ENCODE measurements at regions not wholly inside any gene's neighbourhood (a gene's known extent, or its start where the extent isn't known, plus 50 kb on each side); places are given as distances from the start of the nearest gene placed in this dataset.

- DNase-seq (ENCODE audit: low read depth in 4 of 4, low spot score in 3 of 4), result no peak
Observed at GRCh38 chr15:70160803-70161565, 63.3 kb upstream of the TLE3 start.

- DNase-seq (ENCODE audit: low read depth in 4 of 4, low spot score in 3 of 4), result no peak
Observed at GRCh38 chr15:70160267-70160666, 62.5 kb upstream of the TLE3 start.

- no peak for DNase-seq (ENCODE audit: low read depth in 4 of 4, low spot score in 3 of 4)
Observed at GRCh38 chr15:70159713-70160009, 61.9 kb upstream of the TLE3 start.

DNA sequence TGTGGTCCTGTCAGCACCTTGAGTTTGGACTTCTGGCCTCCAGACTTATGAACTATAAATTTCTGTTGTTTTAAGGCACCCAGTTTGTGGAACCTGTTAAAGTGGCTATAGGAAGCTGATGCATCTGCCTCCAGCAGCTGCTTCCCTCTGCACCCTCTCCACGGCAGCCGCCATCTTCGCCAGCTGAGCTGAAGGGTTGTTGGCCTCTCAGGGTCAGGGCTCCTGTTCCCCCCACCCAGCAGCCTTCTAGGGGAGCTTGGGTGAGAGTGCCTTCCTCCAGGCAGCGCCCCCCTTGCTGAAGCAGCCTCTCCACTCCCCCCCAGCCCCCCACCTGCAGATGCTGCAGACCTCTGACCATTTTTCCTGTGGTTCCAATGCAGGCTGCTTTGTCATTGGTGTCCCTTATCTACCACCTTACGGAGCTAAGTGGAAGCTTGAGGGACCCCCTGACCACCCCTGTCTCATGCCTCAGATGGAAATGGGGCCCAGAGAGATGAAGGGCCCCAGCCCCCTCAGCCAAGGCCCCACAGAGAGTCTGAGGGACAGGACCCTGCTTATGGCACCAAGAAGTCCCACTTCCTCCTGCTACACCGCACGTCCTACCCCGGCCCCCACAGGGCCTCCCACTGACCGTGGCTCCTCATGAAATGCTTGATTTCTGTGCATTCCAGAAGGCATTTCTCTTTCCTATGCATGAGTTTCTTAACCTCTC, 61.4 kb upstream of the TLE3 start:
- no peak for DNase-seq (ENCODE audit: low read depth in 4 of 4, low spot score in 3 of 4)

DNA sequence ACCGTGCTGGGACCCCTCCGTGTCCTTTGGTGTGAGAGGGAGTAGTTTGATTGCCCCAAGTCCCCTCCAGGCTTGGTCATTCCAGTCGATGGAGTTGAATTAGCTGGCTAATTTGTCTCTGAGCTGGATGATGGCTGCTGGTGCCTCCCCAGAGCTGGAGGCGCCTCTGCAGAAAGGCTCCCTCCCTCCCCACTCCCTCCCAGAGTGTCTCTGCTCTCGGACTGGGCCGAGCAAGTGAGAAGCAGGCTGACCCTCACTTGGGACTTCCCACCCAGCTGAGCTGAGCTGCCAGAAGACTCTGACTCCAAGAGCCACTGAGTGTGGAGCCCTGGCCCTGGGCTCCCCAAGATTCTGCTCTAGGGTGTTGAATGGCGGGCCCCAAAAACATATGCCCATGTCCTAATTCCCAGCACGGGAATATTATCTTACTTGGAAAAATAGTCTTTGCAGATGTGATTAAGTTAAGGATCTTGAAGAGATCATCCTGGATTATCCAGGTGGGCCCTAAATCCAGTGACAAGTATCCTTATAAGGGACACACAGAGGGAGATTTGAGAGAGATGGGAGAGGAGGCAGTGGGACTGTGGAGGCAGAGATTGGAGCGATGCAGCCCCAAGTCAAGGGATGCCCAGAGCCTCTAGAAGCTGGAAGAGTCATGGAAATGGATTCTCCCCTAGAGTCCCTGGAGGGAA, 60.7 kb upstream of the TLE3 start:
- no peak for DNase-seq (ENCODE audit: low read depth in 4 of 4, low spot score in 3 of 4)

DNA sequence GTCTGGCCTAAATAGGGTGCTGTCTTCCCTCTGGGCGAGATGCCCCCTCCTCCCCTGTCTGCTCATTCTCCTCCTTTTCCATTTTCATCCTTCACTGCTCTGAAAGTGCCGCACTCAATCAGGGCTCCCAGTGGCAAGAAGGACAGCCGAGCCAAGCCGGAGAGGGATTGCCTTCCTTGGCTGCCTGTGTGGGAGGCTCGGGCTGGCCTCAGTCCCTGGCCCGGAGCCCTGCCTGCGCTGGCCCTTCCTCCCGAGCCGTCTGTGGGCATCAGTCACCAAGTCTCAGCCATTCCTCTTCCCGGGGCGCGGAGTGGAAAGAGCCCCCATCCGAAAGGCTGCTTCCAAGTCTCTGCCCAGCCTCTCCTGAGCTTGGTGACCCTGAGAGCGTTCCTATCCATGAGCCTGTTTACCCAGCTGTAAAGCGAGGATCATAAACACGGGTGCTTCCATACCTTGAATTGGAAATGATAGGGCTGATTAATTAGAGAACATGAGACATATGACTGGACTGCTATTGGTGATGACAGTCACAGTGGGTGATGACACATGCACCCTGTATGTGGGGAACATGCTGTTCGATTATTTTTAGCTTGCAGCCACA, 59.1 kb upstream of the TLE3 start:
- no peak for DNase-seq (ENCODE audit: low read depth in 4 of 4, low spot score in 3 of 4)

- DNase-seq (ENCODE audit: low read depth in 4 of 4, low spot score in 3 of 4), result no peak
Observed at GRCh38 chr15:70154718-70155347, 57.1 kb upstream of the TLE3 start.

GRCh38 chr15:70153921-70154717, 56.4 kb upstream of the TLE3 start:
- no peak for DNase-seq (ENCODE audit: low read depth in 4 of 4, low spot score in 3 of 4)

DNA sequence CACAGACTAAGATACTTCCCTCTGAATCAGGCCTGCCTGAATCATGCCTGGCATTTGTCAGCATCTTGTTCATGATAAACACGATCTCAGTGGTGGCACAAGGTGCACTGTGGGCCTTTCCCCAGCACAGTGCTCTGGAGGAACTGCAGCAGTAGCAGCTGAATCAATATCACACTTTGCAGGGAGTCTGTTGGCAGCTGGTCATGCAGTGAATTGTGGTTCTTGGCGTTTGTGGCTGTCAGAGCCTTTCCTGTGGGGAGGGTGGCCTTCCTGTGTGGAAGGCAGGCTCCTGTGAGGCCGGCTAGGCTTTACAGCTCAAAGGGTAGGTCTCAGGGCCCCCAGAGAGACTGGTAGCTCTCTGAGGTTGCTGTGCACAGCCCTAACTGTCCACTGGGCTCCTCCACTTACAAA, 54.4 kb upstream of the TLE3 start:
- no peak for DNase-seq (ENCODE audit: low read depth in 4 of 4, low spot score in 3 of 4)

GRCh38 chr15:70151462-70151861, 53.7 kb upstream of the TLE3 start:
- no peak for DNase-seq (ENCODE audit: low read depth in 4 of 4, low spot score in 3 of 4)

- no peak for DNase-seq (ENCODE audit: low read depth in 4 of 4, low spot score in 3 of 4)
Observed at GRCh38 chr15:70151003-70151402, 53.3 kb upstream of the TLE3 start.

- no peak for DNase-seq (ENCODE audit: low read depth in 4 of 4, low spot score in 3 of 4)
Observed at GRCh38 chr15:70150405-70150747, 52.7 kb upstream of the TLE3 start.

DNA sequence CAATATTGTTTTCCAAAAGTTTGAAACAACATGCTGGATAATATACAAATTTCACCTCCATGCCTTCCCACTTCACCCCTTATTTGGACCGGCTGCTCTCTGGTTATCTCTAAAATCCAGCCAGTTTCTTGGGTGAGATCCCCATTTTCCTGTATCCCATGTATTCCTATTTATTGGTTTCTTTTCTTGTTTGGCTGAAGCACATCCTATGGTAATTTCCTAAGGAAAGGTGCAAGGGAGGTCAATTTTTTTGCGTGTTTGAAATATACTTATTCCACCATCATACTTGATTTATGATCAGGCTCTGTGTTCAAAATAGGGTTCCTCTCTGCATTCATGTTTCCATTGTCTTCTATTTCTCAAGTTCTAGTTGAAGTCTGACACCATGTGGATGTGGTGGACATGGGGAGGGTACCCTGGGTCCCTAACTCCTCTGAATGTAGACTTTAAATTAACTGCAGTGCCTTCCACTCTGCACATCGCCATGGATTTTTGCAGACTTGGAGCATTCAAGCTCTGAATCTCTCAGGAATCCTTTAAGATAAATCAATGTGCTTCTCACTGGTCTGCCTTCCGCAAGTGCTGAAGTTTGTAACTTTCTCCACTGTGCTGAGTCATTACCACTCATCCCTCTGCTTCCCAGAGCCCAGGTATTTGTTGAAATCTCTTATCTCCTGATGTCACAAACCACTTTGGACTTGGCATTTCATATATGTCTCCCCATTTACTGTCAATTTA, 52.1 kb upstream of the TLE3 start:
- no peak for DNase-seq (ENCODE audit: low read depth in 4 of 4, low spot score in 3 of 4)

DNA sequence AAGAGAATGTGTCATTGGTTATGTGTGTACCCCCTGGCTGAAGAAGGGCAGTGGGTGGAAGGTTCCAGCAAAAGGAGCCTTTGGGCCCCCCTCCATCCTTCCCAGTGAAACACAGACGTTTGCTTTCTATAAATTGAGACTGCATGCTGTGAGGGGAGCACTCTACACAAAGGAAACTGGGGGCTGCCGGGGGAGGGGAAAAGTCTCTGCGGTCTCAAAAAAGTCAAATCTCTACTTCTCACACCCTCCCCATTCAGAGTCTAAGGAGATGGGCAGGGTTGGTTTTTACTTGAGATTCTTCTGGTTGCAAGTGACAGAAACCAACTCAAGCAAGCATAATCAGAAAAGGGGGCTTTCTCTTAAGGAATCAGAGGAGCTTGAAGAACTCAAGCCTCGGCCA, 50.1 kb upstream of the TLE3 start:
- no peak for DNase-seq (ENCODE audit: low read depth in 4 of 4, low spot score in 3 of 4)

Data from right renal pelvis (tissue), 4 donors.